GM13976 (cell line): ENCODE measurements at regions not wholly inside any gene's neighbourhood (a gene's known extent, or its start where the extent isn't known, plus 50 kb on each side); places are given as distances from the start of the nearest gene placed in this dataset.

Experiments
- DNase-seq: peaks from one replicate; pipeline ENCODE4 v3.0.0; 2012; ENCODE audit warnings: low spot score
- CTCF ChIP-seq: IDR thresholded peaks from 2 replicates; pipeline ENCODE4 v1.5.1; 2012; ENCODE audit warnings: borderline replicate concordance, mild to moderate bottlenecking; ENCODE audit not compliant: insufficient read depth; ENCODE audit errors: extremely low read depth, missing control alignments, control extremely low read depth
- in situ Hi-C: fragments of 300-500 bp; cut with MboI; formaldehyde crosslinking; loops from one replicate; pipeline ENCODE4 v1.12.0; 2022; ENCODE audit warnings: low sequenced_read_pairs, mixed read lengths, inconsistent platforms; ENCODE audit not compliant: unreplicated experiment

GRCh38 chr1:208509072-208509471 is 264.9 kb upstream of the PLXNA2 start:
- no peak for DNase-seq
- no peak for TF ChIP-seq CTCF
- in situ Hi-C loops, result no loop called here

GRCh38 chr1:208510192-208510952 is 266.2 kb upstream of the PLXNA2 start:
- no peak for TF ChIP-seq CTCF
- in situ Hi-C loops, result no loop called here
- no peak for DNase-seq

GRCh38 chr1:208511242-208511860 is 267.2 kb upstream of the PLXNA2 start:
- no peak for TF ChIP-seq CTCF

GRCh38 chr1:208513799-208514198 is 269.6 kb upstream of the PLXNA2 start:
- DNase-seq, result no peak
- in situ Hi-C loops, result no loop called here
- no peak for TF ChIP-seq CTCF

More at GRCh38 chr1:208511242-208511860, 267.2 kb upstream of the PLXNA2 start:
- DNase-seq, result no peak
- in situ Hi-C loops, result no loop called here

GRCh38 chr1:208515129-208515528 is 270.9 kb upstream of the PLXNA2 start:
- no peak for TF ChIP-seq CTCF
- in situ Hi-C loops, result no loop called here
- DNase-seq, result no peak

GRCh38 chr1:208516780-208517179 is 272.6 kb upstream of the PLXNA2 start:
- no peak for TF ChIP-seq CTCF
- in situ Hi-C loops, result no loop called here
- DNase-seq, result no peak
